H9 (cell line): ENCODE measurements at regions not wholly inside any gene's neighbourhood (a gene's known extent, or its start where the extent isn't known, plus 50 kb on each side); places are given as distances from the start of the nearest gene placed in this dataset.

Experiments
- DNase-seq: peaks from one replicate; pipeline ENCODE4 v3.0.0-alpha.2; 2017
- H2AFZ ChIP-seq: one replicate; pipeline ENCODE4 v1.6.1; 2013; ENCODE audit warnings: mild to moderate bottlenecking, low read length, control low read depth, moderate library complexity
- H2AK5ac ChIP-seq: 2 replicates; pipeline ENCODE4 v1.6.1; 2013; ENCODE audit warnings: low read length, control low read depth, mixed read lengths; ENCODE audit not compliant: insufficient read length
- H2BK120ac ChIP-seq: one replicate; pipeline ENCODE4 v1.6.1; 2013; ENCODE audit warnings: low read depth, mild to moderate bottlenecking, low read length, control low read depth, inconsistent platforms; ENCODE audit not compliant: poor library complexity, severe bottlenecking
- H2BK12ac ChIP-seq: 2 replicates; pipeline ENCODE4 v1.6.1; 2013; ENCODE audit warnings: low read length, control low read depth, mixed read lengths, low read depth; ENCODE audit not compliant: insufficient read length
- H2BK15ac ChIP-seq: 2 replicates; pipeline ENCODE4 v1.6.1; 2013; ENCODE audit warnings: low read depth, low read length, control low read depth
- H2BK20ac ChIP-seq: one replicate; pipeline ENCODE4 v1.6.1; 2013; ENCODE audit warnings: low read depth, mild to moderate bottlenecking, low read length, control low read depth, inconsistent platforms; ENCODE audit not compliant: poor library complexity, severe bottlenecking
- H2BK5ac ChIP-seq: 2 replicates; pipeline ENCODE4 v1.6.1; 2013; ENCODE audit warnings: low read length, control low read depth, mixed read lengths; ENCODE audit not compliant: insufficient read length
- H3K14ac ChIP-seq: 2 replicates; pipeline ENCODE4 v1.6.1; 2013; ENCODE audit warnings: low read length, control low read depth; ENCODE audit not compliant: insufficient read depth
- H3K18ac ChIP-seq: 2 replicates; pipeline ENCODE4 v1.6.1; 2013; ENCODE audit warnings: low read depth, mild to moderate bottlenecking, mixed read lengths, low read length, control low read depth; ENCODE audit not compliant: insufficient read length
- H3K23ac ChIP-seq: 2 replicates; pipeline ENCODE4 v1.6.1; 2013; ENCODE audit warnings: low read length, control low read depth, mixed read lengths, low read depth; ENCODE audit not compliant: insufficient read length
- H3K23me2 ChIP-seq: 2 replicates; pipeline ENCODE4 v1.6.1; 2013; ENCODE audit warnings: low read depth, mild to moderate bottlenecking, mixed read lengths, low read length, control low read depth; ENCODE audit not compliant: insufficient read length, poor library complexity, severe bottlenecking
- H3K27ac ChIP-seq: 2 replicates; pipeline ENCODE4 v1.5.1; 2013; ENCODE audit warnings: low read length, control low read depth, mixed read lengths, low read depth; ENCODE audit not compliant: insufficient read length
- H3K27me3 ChIP-seq: 2 replicates; pipeline ENCODE4 v1.6.1; 2013; ENCODE audit warnings: low read length, control low read depth, inconsistent platforms; ENCODE audit not compliant: insufficient read depth
- H3K4ac ChIP-seq: 2 replicates; pipeline ENCODE4 v1.6.1; 2013; ENCODE audit warnings: low read depth, mild to moderate bottlenecking, control low read depth, inconsistent platforms, low read length, moderate library complexity
- H3K4me1 ChIP-seq: 2 replicates; pipeline ENCODE4 v1.6.1; 2013; ENCODE audit warnings: low read length, control low read depth, inconsistent platforms; ENCODE audit not compliant: insufficient read depth
- H3K4me2 ChIP-seq: 2 replicates; pipeline ENCODE4 v1.6.1; 2013; ENCODE audit warnings: low read length, control low read depth, mixed read lengths; ENCODE audit not compliant: insufficient read length, insufficient read depth
- H3K56ac ChIP-seq: 2 replicates; pipeline ENCODE4 v1.6.1; 2013; ENCODE audit warnings: low read depth, mild to moderate bottlenecking, mixed read lengths, low read length, control low read depth; ENCODE audit not compliant: insufficient read length
- H3K79me1 ChIP-seq: 2 replicates; pipeline ENCODE4 v1.6.1; 2013; ENCODE audit warnings: low read depth, mild to moderate bottlenecking, moderate library complexity, low read length, control low read depth, inconsistent platforms; ENCODE audit not compliant: insufficient read depth, poor library complexity, severe bottlenecking
- H3K79me2 ChIP-seq: 2 replicates; pipeline ENCODE4 v1.6.1; 2013; ENCODE audit warnings: low read length, control low read depth, inconsistent platforms; ENCODE audit not compliant: insufficient read depth
- H3K9ac ChIP-seq: 2 replicates; pipeline ENCODE4 v1.6.1; 2013; ENCODE audit warnings: low read length, control low read depth, mixed read lengths; ENCODE audit not compliant: insufficient read length; ENCODE audit errors: extremely low read depth
- H3K9me3 ChIP-seq: one replicate; pipeline ENCODE4 v1.6.1; 2013; ENCODE audit warnings: low read depth, low read length, inconsistent platforms; ENCODE audit not compliant: control insufficient read depth
- H3T11ph ChIP-seq: one replicate; pipeline ENCODE4 v1.6.1; 2013; ENCODE audit warnings: mild to moderate bottlenecking, low read length, control low read depth, inconsistent platforms
- H4K20me1 ChIP-seq: one replicate; pipeline ENCODE4 v1.6.1; 2013; ENCODE audit not compliant: control insufficient read depth, insufficient read length, insufficient read depth
- H4K5ac ChIP-seq: 2 replicates; pipeline ENCODE4 v1.6.1; 2013; ENCODE audit warnings: low read depth, mild to moderate bottlenecking, mixed read lengths, low read length, control low read depth; ENCODE audit not compliant: insufficient read length
- H4K8ac ChIP-seq: replicated peaks from 2 replicates; pipeline ENCODE4 v1.6.1; 2013; ENCODE audit warnings: low read length, control low read depth, mixed read lengths, low read depth; ENCODE audit not compliant: insufficient read length
- H4K91ac ChIP-seq: 2 replicates; pipeline ENCODE4 v1.6.1; 2013; ENCODE audit warnings: low read depth, mild to moderate bottlenecking, moderate library complexity, mixed read lengths, low read length, control low read depth; ENCODE audit not compliant: insufficient read length
- H3K27ac Mint-ChIP-seq, 3 experiments: 2 replicates in 2 of 3; 3 replicates in 1 of 3; pipeline ENCODE4 v1.8.0; 2020 to 2021; ENCODE audit warnings: mixed read lengths in 3 of 3, mild to moderate bottlenecking in 1 of 3, moderate library complexity in 1 of 3
- H3K27me3 Mint-ChIP-seq: 2 replicates; pipeline ENCODE4 v1.8.0; 2021; ENCODE audit warnings: low read depth, mild to moderate bottlenecking, moderate library complexity, mixed read lengths
- H3K36me3 Mint-ChIP-seq, 3 experiments: 2 replicates in 2 of 3; 3 replicates in 1 of 3; pipeline ENCODE4 v1.8.0; 2020 to 2021; ENCODE audit warnings: low read depth in 3 of 3, mixed read lengths in 3 of 3; ENCODE audit not compliant: insufficient read depth in 1 of 3
- H3K4me1 Mint-ChIP-seq, 2 experiments: 2 replicates each; pipeline ENCODE4 v1.8.0; 2020; ENCODE audit warnings: mixed read lengths in 2 of 2
- H3K4me3 Mint-ChIP-seq, 2 experiments: 2 replicates in 1 of 2; 3 replicates in 1 of 2; pipeline ENCODE4 v1.8.0; 2020 to 2021; ENCODE audit warnings: mild to moderate bottlenecking in 2 of 2, mixed read lengths in 2 of 2, moderate library complexity in 1 of 2
- H3K9me3 Mint-ChIP-seq, 2 experiments: 2 replicates in 1 of 2; 3 replicates in 1 of 2; pipeline ENCODE4 v1.8.0; 2020; ENCODE audit warnings: mild to moderate bottlenecking in 2 of 2, mixed read lengths in 2 of 2, moderate library complexity in 1 of 2
- CTCF ChIP-seq: fragments of 200-600 bp; sonication (generic); conservative IDR thresholded peaks from 3 replicates; pipeline ENCODE4 v1.8.0; 2021; ENCODE audit warnings: antibody characterized with exemption, mild to moderate bottlenecking
- WGBS: extraction: QIAGEN DNeasy Blood & Tissue Kit; methylation state at CpG from one replicate; pipeline ENCODE4 v1.1.7; 2013; ENCODE audit warnings: missing lambda C conversion rate, low lambda C conversion rate, mixed read lengths; ENCODE audit not compliant: insufficient read length; ENCODE audit errors: extremely low coverage; 5-methylcytosine and 5-hydroxymethylcytosine counted together

- Histone ChIP-seq H3K27ac (no peak overlapping the region), H3K4me1 (no peaks in the 10 kb centered on the region)
- no peaks in the 10 kb centered on the region for H3K36me3 Mint-ChIP-seq
These were observed 527.2 kb downstream of the GALC start for GRCh38 chr14:87465770-87466169.

More at GRCh38 chr14:87465770-87466169, 527.2 kb downstream of the GALC start:
- no peak for DNase-seq
- H3K23me2 ChIP-seq, result no peaks in the 10 kb centered on the region
- Mint-ChIP-seq H3K27ac (no peak overlapping the region), H3K4me3 (no peak overlapping the region), H3K9me3 (no peaks in the 10 kb centered on the region), H3K27me3 (no peaks in the 10 kb centered on the region), H3K4me1 (peaks cover 4 to 5% of the 10 kb centered on the region in 2 experiments; a peak in 1 of 4 replicates)
- no peaks in the 10 kb centered on the region for H4K20me1 ChIP-seq
- no peak overlapping the region for H3K18ac ChIP-seq
- H2AK5ac ChIP-seq, result no peak overlapping the region
- no peak overlapping the region for H3K56ac ChIP-seq
- H3K9ac ChIP-seq, result no peak overlapping the region
- no peak overlapping the region for H3K14ac ChIP-seq
- no peak overlapping the region for H4K8ac ChIP-seq
- H3K23ac ChIP-seq, result no peak overlapping the region
- no peaks in the 10 kb centered on the region for H3K79me1 ChIP-seq
- H2BK5ac ChIP-seq, result no peak overlapping the region
- no peak for TF ChIP-seq CTCF
- H3T11ph ChIP-seq, result no peak overlapping the region
- H3K4ac ChIP-seq, result no peak overlapping the region
- no peak overlapping the region for H4K5ac ChIP-seq
- H2BK20ac ChIP-seq, result no peak overlapping the region
- H3K27me3 ChIP-seq, result no peaks in the 10 kb centered on the region
- no peak overlapping the region for H2BK120ac ChIP-seq
- no peak overlapping the region for H2AFZ ChIP-seq
- H3K4me2 ChIP-seq, result no peak overlapping the region
- H4K91ac ChIP-seq, result no peak overlapping the region
- WGBS, result no CpG with 5 or more reads among the region's 4 CpGs
- no peaks in the 10 kb centered on the region for H3K9me3 ChIP-seq
- H3K79me2 ChIP-seq, result no peaks in the 10 kb centered on the region
- H2BK12ac ChIP-seq, result no peak overlapping the region
- H2BK15ac ChIP-seq, result no peak overlapping the region
